BJ (cell line): ENCODE measurements at regions not wholly inside any gene's neighbourhood (a gene's known extent, or its start where the extent isn't known, plus 50 kb on each side); places are given as distances from the start of the nearest gene placed in this dataset.

ENCODE experiments used
- CTCF ChIA-PET: fragments of 350-600 bp; formaldehyde crosslinking; extraction: SDS; loops from one replicate; lab custom pipeline; 2021; ENCODE audit warnings: antibody characterized with exemption, inconsistent platforms; lab: Yijun Ruan, JAX
- POLR2A ChIA-PET: fragments of 300-600 bp; sonication (Branson Sonifier 250); formaldehyde crosslinking; extraction: SDS; loops from one replicate; lab custom pipeline; 2021; ENCODE audit warnings: antibody characterized with exemption; lab: Charles Lee
- DNase-seq: peaks from one replicate; pipeline ENCODE4 v3.0.0-alpha.2; 2011; ENCODE audit warnings: low read depth
- H3K27me3 ChIP-seq: 2 replicates; pipeline ENCODE4 v1.6.0; 2011; ENCODE audit warnings: low read length; ENCODE audit not compliant: control insufficient read depth, insufficient read depth
- H3K36me3 ChIP-seq: 2 replicates; pipeline ENCODE4 v1.5.1; 2011; ENCODE audit warnings: low read length; ENCODE audit not compliant: control insufficient read depth, insufficient read depth
- H3K4me3 ChIP-seq: 2 replicates; pipeline ENCODE4 v1.5.1; 2011; ENCODE audit warnings: low read depth, mild to moderate bottlenecking, control low read depth, low read length
- TF ChIP-seq, protein P1 (sequence below): IDR thresholded peaks from 2 replicates; pipeline ENCODE4 v1.5.1; 2011; ENCODE audit warnings: low read depth, mild to moderate bottlenecking, control low read depth, inconsistent platforms, low read length, moderate library complexity; ENCODE audit not compliant: insufficient read depth

DNA sequence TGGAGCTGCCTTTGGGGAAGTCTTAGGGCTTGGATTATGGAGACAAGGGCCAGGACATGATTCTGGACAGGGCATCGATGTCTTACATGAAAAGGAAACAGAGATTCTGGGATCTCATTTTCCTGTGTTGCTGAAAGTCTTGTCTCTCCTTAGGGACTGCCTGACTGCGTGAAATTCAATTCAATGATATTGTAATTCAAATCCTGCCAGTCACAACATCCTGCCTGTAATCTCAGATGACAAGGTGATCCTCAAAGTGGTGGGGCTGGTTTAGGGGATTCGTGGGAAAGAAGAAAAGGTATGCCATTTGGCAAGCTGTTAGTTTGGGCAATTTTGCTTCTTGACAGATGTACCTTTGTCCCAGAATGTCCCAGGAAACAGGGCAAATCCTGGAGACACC lies 129.1 kb downstream of the KBTBD8 start:
- ChIA-PET POLR2A (no interaction called here), CTCF (interaction anchor here (0.7 to 2.5 kb wide), 2 partner anchors 13 to 17 kb away, joined by 3 to 5 read pairs; no protein-coding TSS in a partner anchor)
- Histone ChIP-seq H3K4me3 (no peak overlapping the region), H3K36me3 (no peaks in the 10 kb centered on the region), H3K27me3 (no peaks in the 10 kb centered on the region)
- TF ChIP-seq, protein P1, sequence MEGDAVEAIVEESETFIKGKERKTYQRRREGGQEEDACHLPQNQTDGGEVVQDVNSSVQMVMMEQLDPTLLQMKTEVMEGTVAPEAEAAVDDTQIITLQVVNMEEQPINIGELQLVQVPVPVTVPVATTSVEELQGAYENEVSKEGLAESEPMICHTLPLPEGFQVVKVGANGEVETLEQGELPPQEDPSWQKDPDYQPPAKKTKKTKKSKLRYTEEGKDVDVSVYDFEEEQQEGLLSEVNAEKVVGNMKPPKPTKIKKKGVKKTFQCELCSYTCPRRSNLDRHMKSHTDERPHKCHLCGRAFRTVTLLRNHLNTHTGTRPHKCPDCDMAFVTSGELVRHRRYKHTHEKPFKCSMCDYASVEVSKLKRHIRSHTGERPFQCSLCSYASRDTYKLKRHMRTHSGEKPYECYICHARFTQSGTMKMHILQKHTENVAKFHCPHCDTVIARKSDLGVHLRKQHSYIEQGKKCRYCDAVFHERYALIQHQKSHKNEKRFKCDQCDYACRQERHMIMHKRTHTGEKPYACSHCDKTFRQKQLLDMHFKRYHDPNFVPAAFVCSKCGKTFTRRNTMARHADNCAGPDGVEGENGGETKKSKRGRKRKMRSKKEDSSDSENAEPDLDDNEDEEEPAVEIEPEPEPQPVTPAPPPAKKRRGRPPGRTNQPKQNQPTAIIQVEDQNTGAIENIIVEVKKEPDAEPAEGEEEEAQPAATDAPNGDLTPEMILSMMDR, result no peak
- DNase-seq, result no peak

DNA sequence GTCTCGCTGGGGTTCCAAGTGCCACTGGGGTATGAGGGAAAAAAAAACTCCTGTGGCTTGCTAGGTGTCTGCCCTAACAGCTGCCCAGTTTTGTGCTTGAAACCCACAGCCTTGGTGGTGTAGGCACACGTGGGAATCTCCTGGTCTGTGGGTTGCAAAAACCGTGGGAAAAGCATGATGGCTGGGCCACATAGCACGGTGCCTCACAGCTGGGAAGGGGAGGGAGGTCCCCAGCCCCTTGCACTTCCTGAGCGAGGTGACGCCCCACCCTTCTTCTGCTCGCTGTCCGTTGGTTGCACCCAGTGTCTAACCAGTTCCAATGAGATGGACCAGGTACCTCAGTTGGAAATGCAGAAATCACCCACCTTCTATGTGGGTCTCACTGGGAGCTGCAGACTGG lies 144.3 kb downstream of the KBTBD8 start:
- TF ChIP-seq, protein P1, result no peak
- no peak overlapping the region for H3K4me3 ChIP-seq
- no peaks in the 10 kb centered on the region for H3K27me3 ChIP-seq
- H3K36me3 ChIP-seq, result no peaks in the 10 kb centered on the region
- POLR2A ChIA-PET, result no interaction called here
- DNase-seq, result no peak
- CTCF ChIA-PET, result no interaction called here

DNA sequence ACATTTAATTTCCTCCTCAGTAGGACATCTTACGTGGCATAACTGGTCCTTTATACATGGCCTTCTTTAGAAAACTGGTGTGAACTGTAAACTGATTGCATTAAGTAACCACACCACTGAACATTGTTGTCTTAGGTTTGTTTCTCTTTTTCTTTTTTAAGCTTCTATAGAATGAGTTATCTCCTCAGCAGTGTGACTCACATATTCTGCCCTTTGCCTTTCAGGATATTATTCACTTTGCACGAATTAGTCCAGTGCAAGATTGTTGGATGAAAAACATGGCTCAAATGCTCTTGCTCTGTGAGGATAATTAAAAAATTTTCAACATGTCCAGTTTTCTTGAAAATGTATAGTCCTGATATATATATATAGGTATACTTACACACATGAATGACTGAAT lies 147.6 kb downstream of the KBTBD8 start:
- H3K4me3 ChIP-seq, result no peak overlapping the region
- CTCF ChIA-PET, result no interaction called here
- TF ChIP-seq, protein P1, result no peak
- POLR2A ChIA-PET, result no interaction called here
- H3K36me3 ChIP-seq, result no peaks in the 10 kb centered on the region
- H3K27me3 ChIP-seq, result no peaks in the 10 kb centered on the region
- no peak for DNase-seq

DNA sequence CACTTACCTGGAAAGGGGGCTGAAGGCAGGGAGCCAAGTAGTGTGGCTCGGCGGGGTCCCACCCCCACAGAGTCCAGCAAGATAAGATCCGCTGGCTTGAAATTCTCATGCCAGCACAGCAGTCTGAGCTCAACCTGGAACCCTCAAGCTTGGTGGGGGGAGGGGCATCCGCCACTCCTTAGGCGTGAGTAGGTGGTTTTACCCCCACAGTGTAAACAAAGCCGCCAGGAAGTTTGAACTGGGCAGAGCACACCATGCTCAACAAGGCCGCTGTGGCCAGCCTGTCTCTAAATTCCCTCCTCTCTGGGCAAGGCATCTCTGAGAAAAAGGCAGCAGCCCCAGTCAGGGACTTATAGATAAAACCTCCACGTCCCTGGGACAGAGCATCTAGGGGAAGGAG lies 156.3 kb downstream of the KBTBD8 start:
- POLR2A ChIA-PET, result no interaction called here
- CTCF ChIA-PET, result no interaction called here

DNA sequence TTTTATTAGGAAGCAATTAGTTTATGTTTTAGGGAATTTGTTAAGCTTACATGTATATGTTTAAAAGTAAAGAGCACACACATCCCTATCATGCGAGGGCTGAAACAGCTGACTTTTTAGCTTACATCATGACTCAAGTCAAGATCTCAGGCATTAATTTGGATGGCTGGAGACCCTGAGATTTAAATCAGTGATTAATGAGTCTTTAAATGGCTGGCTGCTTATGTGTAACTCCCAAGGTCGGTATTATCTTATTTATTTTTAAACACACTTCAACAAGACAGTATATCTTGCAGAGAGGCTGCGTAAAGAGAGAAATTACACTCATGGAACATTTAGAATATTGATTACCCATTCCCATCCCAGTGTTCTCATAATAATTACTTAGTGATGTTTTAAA lies 169.4 kb downstream of the KBTBD8 start:
- POLR2A ChIA-PET, result no interaction called here
- TF ChIP-seq, protein P1, result no peak
- Histone ChIP-seq H3K27me3 (no peaks in the 10 kb centered on the region), H3K36me3 (no peaks in the 10 kb centered on the region), H3K4me3 (no peak overlapping the region)
- no peak for DNase-seq
- CTCF ChIA-PET, result no interaction called here

More for the DNA sequence above, 156.3 kb downstream of the KBTBD8 start:
- no peak for DNase-seq
- TF ChIP-seq, protein P1, result no peak
- H3K36me3 ChIP-seq, result no peaks in the 10 kb centered on the region
- H3K4me3 ChIP-seq, result no peak overlapping the region
- H3K27me3 ChIP-seq, result no peaks in the 10 kb centered on the region
